IPS-18c (cell line): ENCODE measurements at regions not wholly inside any gene's neighbourhood (a gene's known extent, or its start where the extent isn't known, plus 50 kb on each side); places are given as distances from the start of the nearest gene placed in this dataset.
A peak's percentile ranks its signal among the peaks of the same experiment; 100 is the strongest.

Source experiments
- H3K4me3 ChIP-seq: 2 replicates; pipeline ENCODE4 v1.7.0; 2013; ENCODE audit warnings: low read depth, mild to moderate bottlenecking, low read length, moderate library complexity; ENCODE audit not compliant: insufficient read depth
- H3K9me3 ChIP-seq: one replicate; pipeline ENCODE4 v1.6.1; 2013; ENCODE audit warnings: mild to moderate bottlenecking, low read length, moderate library complexity; ENCODE audit not compliant: control insufficient read depth, insufficient read depth

- Histone ChIP-seq H3K4me3 (no peak overlapping the region; the same call in 1 of the 2 replicates), H3K9me3 (no peaks in the 10 kb centered on the region)
Observed at GRCh38 chr12:30836656-30837445, 82.1 kb upstream of the CAPRIN2 start.

- Histone ChIP-seq H3K4me3 (no peak overlapping the region), H3K9me3 (no peaks in the 10 kb centered on the region)
Observed at GRCh38 chr12:30835216-30835615, 80.5 kb upstream of the CAPRIN2 start.

GRCh38 chr12:30830751-30831150 lies 76.0 kb upstream of the CAPRIN2 start:
- Histone ChIP-seq H3K4me3 (no peak overlapping the region), H3K9me3 (no peaks in the 10 kb centered on the region)

- H3K9me3 ChIP-seq = no peaks in the 10 kb centered on the region
Observed at GRCh38 chr12:30829876-30830275, 75.1 kb upstream of the CAPRIN2 start.

GRCh38 chr12:30828686-30829085 lies 73.9 kb upstream of the CAPRIN2 start:
- H3K9me3 ChIP-seq = no peaks in the 10 kb centered on the region
- no peak overlapping the region for H3K4me3 ChIP-seq

More at GRCh38 chr12:30829876-30830275, 75.1 kb upstream of the CAPRIN2 start:
- no peak overlapping the region for H3K4me3 ChIP-seq

GRCh38 chr12:30827101-30828066 lies 72.6 kb upstream of the CAPRIN2 start:
- Histone ChIP-seq H3K4me3 (no peak overlapping the region), H3K9me3 (no peaks in the 10 kb centered on the region)

- H3K4me3 ChIP-seq = no peak overlapping the region
- no peaks in the 10 kb centered on the region for H3K9me3 ChIP-seq
Observed at GRCh38 chr12:30826276-30826675, 71.5 kb upstream of the CAPRIN2 start.

- no peaks in the 10 kb centered on the region for H3K9me3 ChIP-seq
- no peak overlapping the region for H3K4me3 ChIP-seq
Observed at GRCh38 chr12:30825341-30825740, 70.6 kb upstream of the CAPRIN2 start.

GRCh38 chr12:30824311-30824710 lies 69.6 kb upstream of the CAPRIN2 start:
- no peak overlapping the region for H3K4me3 ChIP-seq
- H3K9me3 ChIP-seq = no peaks in the 10 kb centered on the region

- Histone ChIP-seq H3K9me3 (no peaks in the 10 kb centered on the region), H3K4me3 (no peak overlapping the region)
Observed at GRCh38 chr12:30823764-30824163, 69.0 kb upstream of the CAPRIN2 start.

- peak overlapping the region; percentile 60 for H3K4me3 ChIP-seq
- H3K9me3 ChIP-seq = no peaks in the 10 kb centered on the region
Observed at GRCh38 chr12:30823156-30823699, 68.5 kb upstream of the CAPRIN2 start.

- peak overlapping the region; percentile 60 for H3K4me3 ChIP-seq
Observed at GRCh38 chr12:30822385-30823155, 67.8 kb upstream of the CAPRIN2 start.

GRCh38 chr12:30820406-30820946 lies 65.7 kb upstream of the CAPRIN2 start:
- Histone ChIP-seq H3K4me3 (no peak overlapping the region), H3K9me3 (no peaks in the 10 kb centered on the region)

More at GRCh38 chr12:30822385-30823155, 67.8 kb upstream of the CAPRIN2 start:
- H3K9me3 ChIP-seq = no peaks in the 10 kb centered on the region

- Histone ChIP-seq H3K9me3 (no peaks in the 10 kb centered on the region), H3K4me3 (no peak overlapping the region)
Observed at GRCh38 chr12:30818562-30818961, 63.8 kb upstream of the CAPRIN2 start.

- no peaks in the 10 kb centered on the region for H3K9me3 ChIP-seq
Observed at GRCh38 chr12:30816742-30817465, 62.2 kb upstream of the CAPRIN2 start.

GRCh38 chr12:30814295-30814655 lies 59.5 kb upstream of the CAPRIN2 start:
- H3K4me3 ChIP-seq = no peak overlapping the region

More at GRCh38 chr12:30816742-30817465, 62.2 kb upstream of the CAPRIN2 start:
- no peak overlapping the region for H3K4me3 ChIP-seq

More at GRCh38 chr12:30814295-30814655, 59.5 kb upstream of the CAPRIN2 start:
- no peaks in the 10 kb centered on the region for H3K9me3 ChIP-seq
